GM12878 (cell line): ENCODE measurements at regions not wholly inside any gene's neighbourhood (a gene's known extent, or its start where the extent isn't known, plus 50 kb on each side); places are given as distances from the start of the nearest gene placed in this dataset.

Source experiments
- ATAC-seq: fragments of 200-7000 bp; cut with Tn5 transposase; 3 replicates; pipeline ENCODE4 v1.9.1; 2020; ENCODE audit warnings: mild to moderate bottlenecking, moderate library complexity
- BruUV-seq: library from RNA; stranded (reverse); fragments of 400-500 nt; replicated peaks from 2 replicates; lab custom pipeline; 2021; lab: Mats Ljungman, UMichigan
- CTCF ChIA-PET: fragments of 300-600 bp; sonication (Branson Sonifier 250); formaldehyde crosslinking; extraction: SDS; loops from one replicate; lab custom pipeline; 2021; ENCODE audit warnings: inconsistent platforms; lab: Yijun Ruan, JAX
- POLR2A ChIA-PET: fragments of 350-600 bp; formaldehyde crosslinking; extraction: SDS; loops from one replicate; lab custom pipeline; 2021; ENCODE audit warnings: inconsistent platforms; lab: Charles Lee
- RAD21 ChIA-PET: fragments of 300-600 bp; sonication (Branson Sonifier 250); formaldehyde crosslinking; loops from one replicate; lab custom pipeline; 2023; ENCODE audit warnings: antibody characterized with exemption; ENCODE audit not compliant: unreplicated experiment; lab: Charles Lee
- SMC1A ChIA-PET: fragments of 300-600 bp; sonication (Branson Sonifier 250); formaldehyde crosslinking; loops from one replicate; lab custom pipeline; 2023; ENCODE audit not compliant: unreplicated experiment, uncharacterized antibody; lab: Charles Lee
- DNase-seq: peaks from one replicate; pipeline ENCODE4 v3.0.0-alpha.2; 2011; ENCODE audit warnings: low read depth, low spot score
- FAIRE-seq: peaks from 3 replicates; lab custom pipeline; 2011; peaks lifted over from hg19 to GRCh38; lab: Jason Lieb, UNC
- H2AFZ ChIP-seq: 2 replicates; pipeline ENCODE4 v1.6.0; 2011; ENCODE audit warnings: low read depth, low read length, control low read depth; ENCODE audit not compliant: control insufficient read depth
- H3K27ac ChIP-seq: 2 replicates; pipeline ENCODE4 v1.5.1; 2011; ENCODE audit warnings: control low read depth; ENCODE audit not compliant: control insufficient read depth, insufficient read depth
- H3K27me3 ChIP-seq, 2 experiments: replicated peaks in 1 of 2; 2 replicates each; pipeline versions ENCODE4 v1.6.0 to v1.6.1; 2011; ENCODE audit warnings: low read length in 1 of 2; ENCODE audit not compliant: control insufficient read depth in 2 of 2, insufficient read depth in 2 of 2
- H3K36me3 ChIP-seq, 2 experiments: 2 replicates each; pipeline ENCODE4 v1.5.1; 2011; ENCODE audit warnings: low read length in 1 of 2; ENCODE audit not compliant: control insufficient read depth in 2 of 2, insufficient read depth in 2 of 2
- H3K4me1 ChIP-seq: 2 replicates; pipeline ENCODE4 v1.6.1; 2011; ENCODE audit warnings: mild to moderate bottlenecking, low read length, moderate library complexity, mixed read lengths; ENCODE audit not compliant: control insufficient read depth, insufficient read depth
- H3K4me2 ChIP-seq: 2 replicates; pipeline ENCODE4 v1.6.0; 2011; ENCODE audit warnings: control low read depth; ENCODE audit not compliant: control insufficient read depth, insufficient read depth
- H3K4me3 ChIP-seq: fragments of 200-600 bp; sonication (generic); 2 replicates; pipeline ENCODE4 v1.5.1; 2016
- H3K79me2 ChIP-seq: 2 replicates; pipeline ENCODE4 v1.6.0; 2011; ENCODE audit warnings: low read length; ENCODE audit not compliant: control insufficient read depth, insufficient read depth
- H3K9ac ChIP-seq: 2 replicates; pipeline ENCODE4 v1.8.0; 2011; ENCODE audit warnings: low read length, control low read depth, mixed read lengths; ENCODE audit not compliant: control insufficient read depth, insufficient read depth
- H3K9me3 ChIP-seq: replicated peaks from 3 replicates; pipeline ENCODE4 v1.5.1; 2011; ENCODE audit warnings: mild to moderate bottlenecking, low read length; ENCODE audit not compliant: control insufficient read depth, insufficient read depth
- H4K20me1 ChIP-seq: 2 replicates; pipeline ENCODE4 v1.6.0; 2011; ENCODE audit not compliant: control insufficient read depth, insufficient read depth
- HDAC2 ChIP-seq: fragments of 200-600 bp; sonication (generic); IDR thresholded peaks from 2 replicates; pipeline ENCODE4 v1.6.1; 2017
- WGBS: methylation state at CpG from one replicate; pipeline ENCODE4 v1.1.6; 2016; ENCODE audit warnings: low lambda C conversion rate; ENCODE audit not compliant: insufficient replicate concordance, insufficient coverage; ENCODE audit errors: missing lambda C conversion rate; 5-methylcytosine and 5-hydroxymethylcytosine counted together
- in situ Hi-C: fragments of 300-500 bp; cut with MboI; formaldehyde crosslinking; loops from 9 replicates; pipeline ENCODE4 v1.14.3; 2018; ENCODE audit warnings: mixed read lengths
- intact Hi-C: fragments of 100-400 bp; cut with micrococcal nuclease; formaldehyde crosslinking; loops from one replicate; pipeline ENCODE4 v1.14.2; 2022; ENCODE audit not compliant: unreplicated experiment
- TF ChIP-seq, protein P1 (sequence below): IDR thresholded peaks from 2 replicates; pipeline ENCODE4 v1.6.1; 2012; ENCODE audit warnings: improper control_type of control experiment, low read depth, low read length; ENCODE audit not compliant: insufficient replicate concordance

DNA sequence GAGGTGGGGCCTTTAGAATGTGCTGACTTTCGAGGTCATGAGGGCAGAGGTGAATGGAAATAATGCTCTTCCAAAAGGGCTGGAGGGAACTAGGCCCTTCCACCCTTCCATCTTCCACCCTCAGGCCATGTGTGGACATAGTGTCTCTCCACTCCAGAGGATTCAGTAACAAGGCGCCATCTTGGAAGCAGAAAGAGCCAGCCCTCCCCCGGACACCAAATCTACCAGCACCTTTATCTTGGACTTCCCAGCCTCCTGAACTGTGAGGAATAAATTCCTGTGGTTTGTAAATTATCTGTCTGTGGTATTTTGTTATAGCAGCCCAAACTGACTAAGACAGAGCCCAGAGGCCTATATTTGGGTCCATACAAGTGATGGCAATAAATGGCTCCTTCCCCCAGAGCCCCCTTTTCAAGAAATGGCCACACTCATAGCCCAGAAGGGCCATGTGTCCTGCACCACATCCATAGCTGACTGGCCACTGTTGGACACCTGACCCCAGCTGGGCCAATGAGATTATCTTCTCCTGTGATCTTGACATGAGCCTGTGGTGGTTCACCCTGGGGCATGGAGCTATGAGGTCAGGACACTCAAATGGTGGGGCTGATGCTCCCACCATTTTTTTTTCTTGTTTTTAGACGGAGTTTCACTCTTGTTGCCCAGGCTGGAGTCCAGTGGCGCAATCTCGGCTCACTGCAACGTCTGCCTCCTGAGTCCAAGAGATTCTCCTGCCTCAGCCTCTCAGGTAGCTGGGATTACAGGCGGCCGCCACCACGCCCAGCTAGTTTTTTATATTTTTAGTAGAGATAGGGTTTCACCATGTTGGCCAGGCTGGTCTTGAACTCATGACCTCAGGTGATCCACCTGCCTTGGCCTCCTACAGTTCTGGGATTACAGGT, 114.9 kb downstream of the RRAGC start (continued):
- TF ChIP-seq, protein P1, sequence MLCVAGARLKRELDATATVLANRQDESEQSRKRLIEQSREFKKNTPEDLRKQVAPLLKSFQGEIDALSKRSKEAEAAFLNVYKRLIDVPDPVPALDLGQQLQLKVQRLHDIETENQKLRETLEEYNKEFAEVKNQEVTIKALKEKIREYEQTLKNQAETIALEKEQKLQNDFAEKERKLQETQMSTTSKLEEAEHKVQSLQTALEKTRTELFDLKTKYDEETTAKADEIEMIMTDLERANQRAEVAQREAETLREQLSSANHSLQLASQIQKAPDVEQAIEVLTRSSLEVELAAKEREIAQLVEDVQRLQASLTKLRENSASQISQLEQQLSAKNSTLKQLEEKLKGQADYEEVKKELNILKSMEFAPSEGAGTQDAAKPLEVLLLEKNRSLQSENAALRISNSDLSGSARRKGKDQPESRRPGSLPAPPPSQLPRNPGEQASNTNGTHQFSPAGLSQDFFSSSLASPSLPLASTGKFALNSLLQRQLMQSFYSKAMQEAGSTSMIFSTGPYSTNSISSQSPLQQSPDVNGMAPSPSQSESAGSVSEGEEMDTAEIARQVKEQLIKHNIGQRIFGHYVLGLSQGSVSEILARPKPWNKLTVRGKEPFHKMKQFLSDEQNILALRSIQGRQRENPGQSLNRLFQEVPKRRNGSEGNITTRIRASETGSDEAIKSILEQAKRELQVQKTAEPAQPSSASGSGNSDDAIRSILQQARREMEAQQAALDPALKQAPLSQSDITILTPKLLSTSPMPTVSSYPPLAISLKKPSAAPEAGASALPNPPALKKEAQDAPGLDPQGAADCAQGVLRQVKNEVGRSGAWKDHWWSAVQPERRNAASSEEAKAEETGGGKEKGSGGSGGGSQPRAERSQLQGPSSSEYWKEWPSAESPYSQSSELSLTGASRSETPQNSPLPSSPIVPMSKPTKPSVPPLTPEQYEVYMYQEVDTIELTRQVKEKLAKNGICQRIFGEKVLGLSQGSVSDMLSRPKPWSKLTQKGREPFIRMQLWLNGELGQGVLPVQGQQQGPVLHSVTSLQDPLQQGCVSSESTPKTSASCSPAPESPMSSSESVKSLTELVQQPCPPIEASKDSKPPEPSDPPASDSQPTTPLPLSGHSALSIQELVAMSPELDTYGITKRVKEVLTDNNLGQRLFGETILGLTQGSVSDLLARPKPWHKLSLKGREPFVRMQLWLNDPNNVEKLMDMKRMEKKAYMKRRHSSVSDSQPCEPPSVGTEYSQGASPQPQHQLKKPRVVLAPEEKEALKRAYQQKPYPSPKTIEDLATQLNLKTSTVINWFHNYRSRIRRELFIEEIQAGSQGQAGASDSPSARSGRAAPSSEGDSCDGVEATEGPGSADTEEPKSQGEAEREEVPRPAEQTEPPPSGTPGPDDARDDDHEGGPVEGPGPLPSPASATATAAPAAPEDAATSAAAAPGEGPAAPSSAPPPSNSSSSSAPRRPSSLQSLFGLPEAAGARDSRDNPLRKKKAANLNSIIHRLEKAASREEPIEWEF, result no peak
- TF ChIP-seq, all 136 proteins: peak for 0

DNA sequence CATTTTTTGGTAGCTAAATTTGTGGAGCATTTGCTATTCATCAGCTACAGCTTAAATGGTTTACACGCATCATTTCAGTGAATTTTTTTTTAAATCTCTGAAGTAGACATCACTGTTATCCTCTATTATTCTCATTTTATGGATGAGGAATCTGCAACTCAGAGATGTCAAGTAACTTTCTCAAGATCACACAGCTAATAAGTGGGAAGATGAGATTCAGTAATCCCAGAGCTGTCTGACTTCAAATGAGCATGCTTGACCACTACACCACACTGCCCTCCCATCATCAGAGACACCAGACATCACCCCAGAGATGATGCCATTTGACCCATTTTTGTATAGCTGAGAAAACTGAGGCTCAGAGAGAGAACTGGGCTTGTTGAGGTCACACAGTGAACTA, 116.4 kb downstream of the RRAGC start:
- Histone ChIP-seq H3K27me3 (peaks cover 0 to under 1% of the 10 kb centered on the region in 2 experiments; a peak in 1 of 4 replicates), H3K27ac (no peak overlapping the region), H2AFZ (no peak overlapping the region), H4K20me1 (no peaks in the 10 kb centered on the region), H3K4me1 (no peaks in the 10 kb centered on the region), H3K9me3 (no peaks in the 10 kb centered on the region), H3K4me3 (no peak overlapping the region), H3K4me2 (no peak overlapping the region), H3K36me3 (no peaks in the 10 kb centered on the region), H3K9ac (no peak overlapping the region), H3K79me2 (no peaks in the 10 kb centered on the region)
- no peak for FAIRE-seq
- no TSS peak for BruUV-seq
- WGBS, result 46% methylated on average over 1 of the region's 1 CpG
- intact Hi-C loops (no loop called here), in situ Hi-C loops (no loop called here)
- no peak for TF ChIP-seq HDAC2
- DNase-seq, result no peak
- POLR2A ChIA-PET, result no interaction called here
- SMC1A ChIA-PET, result no interaction called here
- CTCF ChIA-PET, result no interaction called here
- RAD21 ChIA-PET, result interaction anchor here (1.0 kb wide), 1 partner anchor 15 kb away, joined by 3 read pairs; no protein-coding TSS in a partner anchor
- no peak for ATAC-seq
